ENCODE measurements at regions not wholly inside any gene's neighbourhood (a gene's known extent, or its start where the extent isn't known, plus 50 kb on each side); places are given as distances from the start of the nearest gene placed in this dataset.

GRCh38 chr9:593809-594208 lies 247.7 kb upstream of the DMRT1 start:
- H3K4me3 ChIP-seq, result no peak overlapping the region
- no peak overlapping the region for H3K27ac ChIP-seq
- H3K4me1 ChIP-seq, result peaks cover 0 to 24% (median 8%) of the 10 kb centered on the region in 6 donors
- TF ChIP-seq CTCF (IDR thresholded peaks at IDR 0.05 in 8 of 11, conservative IDR thresholded peaks at IDR 0.05 in 3 of 11) (no peak), POLR2A (IDR thresholded peaks at IDR 0.05) (no peak), POLR2AphosphoS5 (IDR thresholded peaks at IDR 0.05) (no peak)
- WGBS, 5 donors, result 85 to 96% (median 90%) methylated on average over 2 of the region's 2 CpGs
- H3K9me3 ChIP-seq, result no peaks in the 10 kb centered on the region
- intact Hi-C loops (cut with DNase I; ENCODE audit: low total_unique reads), result no loop called here
- DNase-seq, result no peak
- H3K36me3 ChIP-seq, result no peaks in the 10 kb centered on the region
- H3K27me3 ChIP-seq (replicated peaks in 1 of 7), result no peaks in the 10 kb centered on the region

- intact Hi-C loops (cut with DNase I; ENCODE audit: low total_unique reads), result no loop called here
- Histone ChIP-seq H3K4me1 (no peaks in the 10 kb centered on the region), H3K27me3 (replicated peaks in 1 of 7) (no peaks in the 10 kb centered on the region), H3K27ac (no peak overlapping the region), H3K9me3 (no peaks in the 10 kb centered on the region), H3K36me3 (no peaks in the 10 kb centered on the region), H3K4me3 (no peak overlapping the region)
- TF ChIP-seq POLR2AphosphoS5 (IDR thresholded peaks at IDR 0.05) (no peak), POLR2A (IDR thresholded peaks at IDR 0.05) (no peak), CTCF (IDR thresholded peaks at IDR 0.05 in 8 of 11, conservative IDR thresholded peaks at IDR 0.05 in 3 of 11) (no peak)
- no peak for DNase-seq
- 92 to 94% (median 93%) methylated on average over 2 of the region's 2 CpGs for WGBS, 5 donors
These were observed 244.8 kb upstream of the DMRT1 start for GRCh38 chr9:596703-597102.

- WGBS, 5 donors, result 82 to 97% (median 89%) methylated on average over 3 of the region's 3 CpGs
- no peaks in the 10 kb centered on the region for H3K9me3 ChIP-seq
- TF ChIP-seq POLR2A (IDR thresholded peaks at IDR 0.05), result no peak
- TF ChIP-seq CTCF (IDR thresholded peaks at IDR 0.05 in 8 of 11, conservative IDR thresholded peaks at IDR 0.05 in 3 of 11), result no peak
- no peak for TF ChIP-seq POLR2AphosphoS5 (IDR thresholded peaks at IDR 0.05)
- H3K27ac ChIP-seq, result no peak overlapping the region
- H3K4me3 ChIP-seq, result no peak overlapping the region
- intact Hi-C loops (cut with DNase I; ENCODE audit: low total_unique reads), result no loop called here
- peaks cover 0 to 4% (median 0%) of the 10 kb centered on the region in 7 donors for H3K27me3 ChIP-seq (replicated peaks in 1 of 7)
- no peak for DNase-seq
- no peaks in the 10 kb centered on the region for H3K36me3 ChIP-seq
- no peaks in the 10 kb centered on the region for H3K4me1 ChIP-seq
These were observed 241.5 kb upstream of the DMRT1 start for GRCh38 chr9:600006-600405.

GRCh38 chr9:602716-603115 lies 238.8 kb upstream of the DMRT1 start:
- H3K27ac ChIP-seq, result no peak overlapping the region
- DNase-seq, result no peak
- no peaks in the 10 kb centered on the region for H3K9me3 ChIP-seq
- H3K4me3 ChIP-seq, result no peak overlapping the region
- WGBS, 5 donors, result 81 to 96% (median 87%) methylated on average over 4 of the region's 4 CpGs
- peaks cover 0 to 4% (median 0%) of the 10 kb centered on the region in 7 donors for H3K27me3 ChIP-seq (replicated peaks in 1 of 7)
- intact Hi-C loops (cut with DNase I; ENCODE audit: low total_unique reads), result no loop called here
- no peaks in the 10 kb centered on the region for H3K4me1 ChIP-seq
- no peak for TF ChIP-seq CTCF (IDR thresholded peaks at IDR 0.05 in 8 of 11, conservative IDR thresholded peaks at IDR 0.05 in 3 of 11)
- no peak for TF ChIP-seq POLR2AphosphoS5 (IDR thresholded peaks at IDR 0.05)
- TF ChIP-seq POLR2A (IDR thresholded peaks at IDR 0.05), result no peak
- H3K36me3 ChIP-seq, result no peaks in the 10 kb centered on the region
